Prostate gland (tissue), 2 donors: ENCODE measurements at regions not wholly inside any gene's neighbourhood (a gene's known extent, or its start where the extent isn't known, plus 50 kb on each side); places are given as distances from the start of the nearest gene placed in this dataset.
A peak's percentile ranks its signal among the peaks of the same experiment; 100 is the strongest.

Source experiments
- DNase-seq: peaks from one replicate; pipeline ENCODE4 v3.0.0-alpha.2; 2019; ENCODE audit warnings: low spot score
- H3K27ac ChIP-seq, 2 donors: fragments of 200-600 bp; sonication (generic); 2 replicates each; pipeline ENCODE4 v1.5.1; 2017 to 2019
- H3K27me3 ChIP-seq: fragments of 200-600 bp; sonication (generic); replicated peaks from 2 replicates; pipeline ENCODE4 v1.5.1; 2019; ENCODE audit not compliant: insufficient read depth
- H3K36me3 ChIP-seq, 2 donors: fragments of 200-600 bp; sonication (generic); 1 replicate in 1 of 2; 2 replicates in 1 of 2; pipeline versions ENCODE4 v1.5.1 to v1.8.1; 2017 to 2019
- H3K4me1 ChIP-seq: fragments of 200-600 bp; sonication (generic); replicated peaks from 2 replicates; pipeline ENCODE4 v1.5.1; 2019
- H3K4me3 ChIP-seq, 2 donors: fragments of 200-600 bp; sonication (generic); 2 replicates each; pipeline ENCODE4 v1.5.1; 2017 to 2019
- H3K9me3 ChIP-seq: fragments of 200-600 bp; sonication (generic); 2 replicates; pipeline ENCODE4 v1.5.1; 2017
- POLR2A ChIP-seq: fragments of 450-650 bp; IDR thresholded peaks from one replicate; pipeline ENCODE4 v1.6.1; 2016; ENCODE audit warnings: antibody characterized with exemption, mild to moderate bottlenecking
- POLR2AphosphoS5 ChIP-seq: sonication (generic); formaldehyde crosslinking; IDR thresholded peaks from one replicate; pipeline ENCODE4 v1.6.1; 2017; ENCODE audit warnings: antibody characterized with exemption
- WGBS: methylation state at CpG from one replicate; pipeline ENCODE4 v1.1.5; 2018; 5-methylcytosine and 5-hydroxymethylcytosine counted together
- intact Hi-C: fragments of 100-400 bp; cut with DNase I; formaldehyde crosslinking; loops from one replicate; pipeline ENCODE4 v1.14.2; 2022
- TF ChIP-seq, protein P1 (sequence below), 4 experiments: fragments of 200-600 bp in 2 of 4; fragments of 450-650 bp in 2 of 4; sonication (generic) in 2 of 4; IDR thresholded peaks; 1 replicate in 3 of 4; 2 replicates in 1 of 4; pipeline ENCODE4 v1.5.1; 2016 to 2019; ENCODE audit warnings: antibody characterized with exemption in 4 of 4, mild to moderate bottlenecking in 2 of 4, moderate library complexity in 2 of 4

DNA sequence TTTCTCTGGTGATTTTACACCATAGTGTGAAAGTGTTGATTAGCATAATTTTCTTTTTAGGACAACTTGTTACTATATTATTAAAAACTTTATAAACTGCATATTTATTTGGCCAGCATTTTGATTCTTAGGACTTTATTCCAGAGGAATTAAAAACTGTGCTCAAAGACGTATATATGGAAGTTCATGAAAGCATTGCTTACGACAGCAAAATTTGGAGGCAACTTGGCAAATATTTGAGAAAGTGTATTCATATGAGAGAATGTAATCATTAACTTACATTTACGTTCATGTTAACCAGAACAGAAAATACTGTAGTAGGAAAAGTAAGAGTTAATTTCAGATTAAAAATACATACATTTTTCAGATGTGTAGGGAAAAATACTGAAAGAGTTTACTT, 203.1 kb downstream of the JCAD start:
- no peak overlapping the region for H3K4me3 ChIP-seq
- H3K36me3 ChIP-seq: no peaks in the 10 kb centered on the region
- no peak overlapping the region for H3K27ac ChIP-seq
- H3K9me3 ChIP-seq: no peaks in the 10 kb centered on the region
- intact Hi-C loops: no loop called here
- WGBS: 91% methylated on average over 3 of the region's 3 CpGs
- no peak for DNase-seq
- no peaks in the 10 kb centered on the region for H3K27me3 ChIP-seq
- no peaks in the 10 kb centered on the region for H3K4me1 ChIP-seq
- TF ChIP-seq POLR2A (no peak), POLR2AphosphoS5 (no peak)
- TF ChIP-seq, protein P1, sequence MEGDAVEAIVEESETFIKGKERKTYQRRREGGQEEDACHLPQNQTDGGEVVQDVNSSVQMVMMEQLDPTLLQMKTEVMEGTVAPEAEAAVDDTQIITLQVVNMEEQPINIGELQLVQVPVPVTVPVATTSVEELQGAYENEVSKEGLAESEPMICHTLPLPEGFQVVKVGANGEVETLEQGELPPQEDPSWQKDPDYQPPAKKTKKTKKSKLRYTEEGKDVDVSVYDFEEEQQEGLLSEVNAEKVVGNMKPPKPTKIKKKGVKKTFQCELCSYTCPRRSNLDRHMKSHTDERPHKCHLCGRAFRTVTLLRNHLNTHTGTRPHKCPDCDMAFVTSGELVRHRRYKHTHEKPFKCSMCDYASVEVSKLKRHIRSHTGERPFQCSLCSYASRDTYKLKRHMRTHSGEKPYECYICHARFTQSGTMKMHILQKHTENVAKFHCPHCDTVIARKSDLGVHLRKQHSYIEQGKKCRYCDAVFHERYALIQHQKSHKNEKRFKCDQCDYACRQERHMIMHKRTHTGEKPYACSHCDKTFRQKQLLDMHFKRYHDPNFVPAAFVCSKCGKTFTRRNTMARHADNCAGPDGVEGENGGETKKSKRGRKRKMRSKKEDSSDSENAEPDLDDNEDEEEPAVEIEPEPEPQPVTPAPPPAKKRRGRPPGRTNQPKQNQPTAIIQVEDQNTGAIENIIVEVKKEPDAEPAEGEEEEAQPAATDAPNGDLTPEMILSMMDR (IDR thresholded peaks at IDR 0.05): no peak

DNA sequence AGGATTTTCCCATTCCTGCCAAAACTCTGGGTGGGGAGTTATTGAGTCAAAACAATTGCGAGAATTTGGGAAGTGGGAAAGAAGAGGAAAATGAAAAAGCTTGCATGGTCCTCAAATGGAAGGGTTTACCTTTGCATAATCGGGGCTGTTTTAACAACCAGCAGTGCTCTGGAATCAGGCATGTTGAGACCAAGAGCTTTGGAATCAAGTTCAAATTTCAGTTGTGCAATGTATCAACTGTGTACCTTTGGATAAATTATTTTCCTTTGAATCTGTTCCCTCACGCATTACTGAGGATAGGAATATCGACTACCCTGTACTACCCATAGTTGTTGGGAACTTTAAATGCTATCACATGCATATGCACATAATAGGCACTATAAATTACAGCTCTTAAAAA, 205.5 kb downstream of the JCAD start:
- DNase-seq: no peak
- Histone ChIP-seq H3K27me3 (no peaks in the 10 kb centered on the region), H3K4me3 (no peak overlapping the region), H3K36me3 (no peaks in the 10 kb centered on the region), H3K9me3 (no peaks in the 10 kb centered on the region), H3K27ac (no peak overlapping the region), H3K4me1 (no peaks in the 10 kb centered on the region)
- 51% methylated on average over 4 of the region's 4 CpGs for WGBS
- TF ChIP-seq POLR2A (no peak), POLR2AphosphoS5 (peak; percentile 54)
- TF ChIP-seq, protein P1 (IDR thresholded peaks at IDR 0.05): no peak
- intact Hi-C loops: no loop called here

DNA sequence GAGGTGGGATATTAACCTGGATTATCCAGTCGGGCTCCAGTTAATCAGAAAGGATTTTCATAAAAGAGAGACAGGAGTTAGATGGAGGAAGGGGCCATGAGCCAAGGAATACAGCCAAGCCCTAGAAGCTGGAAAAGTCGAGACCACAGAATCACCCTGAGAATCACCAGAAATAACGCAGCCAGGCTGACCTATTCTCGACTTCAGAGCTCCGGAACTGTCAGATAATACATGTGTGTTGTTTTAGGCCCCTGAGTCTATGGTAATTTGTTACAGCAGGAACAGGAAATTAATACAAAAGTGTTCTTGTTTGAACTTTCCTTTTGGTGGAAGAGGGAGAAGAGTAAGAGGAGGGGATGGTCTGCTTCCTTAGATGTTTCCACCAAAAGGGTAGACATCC, 208.1 kb downstream of the JCAD start:
- H3K27ac ChIP-seq: no peak overlapping the region
- DNase-seq: no peak
- H3K9me3 ChIP-seq: no peaks in the 10 kb centered on the region
- no peaks in the 10 kb centered on the region for H3K36me3 ChIP-seq
- 92% methylated on average over 5 of the region's 5 CpGs for WGBS
- no peak for TF ChIP-seq POLR2AphosphoS5
- TF ChIP-seq POLR2A: no peak
- TF ChIP-seq, protein P1 (IDR thresholded peaks at IDR 0.05): no peak
- no peaks in the 10 kb centered on the region for H3K27me3 ChIP-seq
- H3K4me1 ChIP-seq: no peaks in the 10 kb centered on the region
- no peak overlapping the region for H3K4me3 ChIP-seq
- intact Hi-C loops: no loop called here

DNA sequence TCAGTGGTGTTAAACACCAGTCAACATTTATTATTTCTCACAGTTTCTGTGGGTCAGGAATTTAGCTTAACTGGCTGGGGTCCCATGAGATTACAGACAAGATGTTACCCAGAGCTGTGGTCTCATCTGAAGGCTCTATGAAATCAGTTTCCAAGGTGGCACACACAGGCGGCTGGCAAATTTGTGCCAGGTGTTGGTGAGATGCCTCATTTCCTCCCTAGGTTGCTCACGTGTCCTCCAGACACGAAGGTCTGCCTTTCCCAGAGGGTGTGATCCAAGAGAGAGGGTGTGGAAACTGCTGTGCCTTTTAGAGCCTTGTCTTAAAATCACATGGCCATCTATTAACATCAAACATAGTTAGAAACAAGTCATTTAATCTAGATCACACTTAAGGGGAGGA, 209.0 kb downstream of the JCAD start:
- H3K27ac ChIP-seq: peak overlapping the region; percentile 16 to 67
- WGBS: 90% methylated on average over 3 of the region's 3 CpGs
- no peaks in the 10 kb centered on the region for H3K4me1 ChIP-seq
- H3K4me3 ChIP-seq: no peak overlapping the region
- no peaks in the 10 kb centered on the region for H3K36me3 ChIP-seq
- no peaks in the 10 kb centered on the region for H3K27me3 ChIP-seq
- DNase-seq: no peak
- TF ChIP-seq POLR2AphosphoS5 (no peak), POLR2A (no peak)
- TF ChIP-seq, protein P1 (IDR thresholded peaks at IDR 0.05): no peak
- no peaks in the 10 kb centered on the region for H3K9me3 ChIP-seq
- intact Hi-C loops: no loop called here

DNA sequence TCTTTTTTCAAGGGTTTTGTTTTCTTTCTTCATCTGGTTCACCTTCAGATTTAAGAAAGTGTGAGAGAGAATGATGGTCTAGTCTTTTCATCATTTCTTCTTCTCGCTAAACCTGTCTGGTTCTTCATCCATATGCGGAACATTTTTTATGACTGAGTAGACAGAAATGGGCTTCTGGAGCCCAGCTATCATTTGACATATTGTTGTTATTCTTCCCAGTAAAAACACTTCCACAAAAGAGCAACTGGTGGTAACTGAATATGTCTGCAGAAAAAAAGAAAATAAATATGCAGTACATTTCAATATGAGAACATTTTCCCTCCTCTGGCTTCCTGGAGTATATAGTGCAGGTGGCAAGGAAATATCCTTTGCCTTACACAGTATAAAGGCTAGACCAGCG, 209.5 kb downstream of the JCAD start:
- Histone ChIP-seq H3K36me3 (no peaks in the 10 kb centered on the region), H3K4me3 (no peak overlapping the region), H3K27me3 (no peaks in the 10 kb centered on the region), H3K4me1 (no peaks in the 10 kb centered on the region), H3K9me3 (no peaks in the 10 kb centered on the region), H3K27ac (peak overlapping the region; percentile 16 to 67)
- DNase-seq: no peak
- intact Hi-C loops: no loop called here
- WGBS: 58% methylated on average over 3 of the region's 3 CpGs
- TF ChIP-seq, protein P1 (IDR thresholded peaks at IDR 0.05): no peak
- TF ChIP-seq POLR2AphosphoS5: no peak
- no peak for TF ChIP-seq POLR2A
